ENCODE measurements at regions not wholly inside any gene's neighbourhood (a gene's known extent, or its start where the extent isn't known, plus 50 kb on each side); places are given as distances from the start of the nearest gene placed in this dataset.

- no peak for DNase-seq (ENCODE audit: low spot score)
These were observed 69.6 kb upstream of the GGTA1 start for GRCh38 chr9:121569266-121569648.

DNA sequence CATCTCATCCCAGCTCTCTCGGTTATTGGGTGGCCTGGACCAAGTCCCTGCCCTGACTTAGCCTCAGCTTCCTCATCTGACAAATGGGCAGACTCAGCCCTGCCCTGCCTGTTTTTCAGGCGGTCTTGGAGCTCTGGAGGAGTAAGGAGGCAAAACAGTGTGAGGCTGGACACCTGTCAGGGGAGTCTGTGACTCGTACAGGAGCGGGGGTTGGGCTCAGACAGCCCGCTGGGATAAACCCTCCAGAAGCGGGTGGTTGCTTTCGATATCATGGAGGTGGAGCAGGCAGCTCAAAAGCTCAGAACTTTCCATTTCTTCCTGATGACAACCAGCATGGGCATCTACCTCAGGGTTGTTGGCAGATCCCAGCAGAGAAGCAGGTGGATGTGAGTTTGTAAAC is 72.9 kb upstream of the GGTA1 start:
- DNase-seq (ENCODE audit: low spot score) = no peak

DNA sequence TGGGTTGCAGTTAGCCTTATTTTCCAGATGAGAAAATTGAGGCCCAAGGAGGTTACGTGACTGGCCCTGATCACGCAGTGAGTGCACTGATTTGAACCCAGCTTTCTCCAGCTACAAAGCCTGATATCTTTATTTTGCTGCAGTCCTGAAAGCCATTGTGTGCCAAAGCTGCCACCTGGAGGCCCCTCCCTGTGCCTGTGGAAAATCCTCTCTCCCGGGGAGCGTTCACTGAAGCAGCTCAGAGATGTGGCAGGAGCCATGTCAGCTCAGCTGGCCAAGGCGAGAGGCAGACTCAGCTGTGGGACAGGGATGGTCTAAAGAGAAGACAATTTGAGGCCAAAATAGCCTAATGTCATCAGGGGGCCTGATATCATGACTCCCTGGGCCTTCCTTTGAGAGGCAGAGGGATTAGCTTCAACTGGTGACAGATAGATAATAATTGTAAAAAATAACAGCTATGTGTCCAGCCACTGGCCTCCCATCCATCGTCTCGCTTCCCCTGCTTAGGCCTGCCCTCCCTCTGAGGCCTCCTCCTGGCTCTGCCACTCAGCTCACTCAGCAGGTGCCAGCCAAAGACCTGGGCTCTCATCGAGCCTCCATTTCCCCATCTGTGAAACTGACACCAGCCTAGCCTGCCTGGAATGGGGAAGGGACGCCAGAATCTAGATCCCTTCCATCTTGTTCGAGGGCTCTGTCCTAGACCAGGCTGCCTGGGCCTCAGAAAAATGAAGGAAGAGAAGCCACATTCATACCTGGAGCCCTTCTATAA is 74.3 kb upstream of the GGTA1 start:
- DNase-seq (ENCODE audit: low spot score) = no peak

DNA sequence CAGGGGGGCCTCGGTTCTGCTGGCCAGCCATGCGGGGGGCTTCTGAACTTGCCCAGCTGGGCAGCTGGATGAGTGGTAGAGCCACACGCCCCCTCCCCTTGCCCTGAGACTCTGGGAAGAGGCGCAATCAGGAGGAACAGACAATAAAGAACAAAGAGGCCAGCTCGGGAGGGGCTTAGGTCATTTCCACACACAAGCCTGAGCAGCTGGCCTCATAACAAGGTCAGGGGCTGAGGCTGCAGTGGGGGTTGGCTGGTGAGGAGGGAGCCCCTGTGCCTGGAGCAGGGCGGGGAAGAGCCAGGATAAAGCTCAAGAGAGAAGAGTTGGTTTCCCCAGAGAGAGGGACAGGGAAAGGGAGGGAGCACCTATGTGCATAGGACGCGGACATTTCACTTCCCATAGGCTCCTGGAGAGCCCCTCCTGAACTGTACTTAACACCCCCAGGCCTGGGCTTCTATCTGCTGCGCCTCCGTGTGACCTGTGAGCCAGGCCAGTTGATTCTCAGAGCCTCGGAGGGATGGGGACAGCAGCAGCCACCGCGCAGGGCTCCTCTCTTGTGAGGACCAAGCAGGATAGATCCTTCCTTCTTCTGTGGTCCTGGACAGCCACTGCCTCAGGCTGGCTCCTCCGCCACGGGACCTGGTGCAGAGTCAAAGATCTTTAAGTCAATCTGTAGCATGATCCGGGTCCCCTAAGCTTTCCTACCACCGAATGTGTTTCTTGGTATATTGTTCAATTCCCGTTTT is 75.3 kb upstream of the GGTA1 start:
- no peak for DNase-seq (ENCODE audit: low spot score)

DNA sequence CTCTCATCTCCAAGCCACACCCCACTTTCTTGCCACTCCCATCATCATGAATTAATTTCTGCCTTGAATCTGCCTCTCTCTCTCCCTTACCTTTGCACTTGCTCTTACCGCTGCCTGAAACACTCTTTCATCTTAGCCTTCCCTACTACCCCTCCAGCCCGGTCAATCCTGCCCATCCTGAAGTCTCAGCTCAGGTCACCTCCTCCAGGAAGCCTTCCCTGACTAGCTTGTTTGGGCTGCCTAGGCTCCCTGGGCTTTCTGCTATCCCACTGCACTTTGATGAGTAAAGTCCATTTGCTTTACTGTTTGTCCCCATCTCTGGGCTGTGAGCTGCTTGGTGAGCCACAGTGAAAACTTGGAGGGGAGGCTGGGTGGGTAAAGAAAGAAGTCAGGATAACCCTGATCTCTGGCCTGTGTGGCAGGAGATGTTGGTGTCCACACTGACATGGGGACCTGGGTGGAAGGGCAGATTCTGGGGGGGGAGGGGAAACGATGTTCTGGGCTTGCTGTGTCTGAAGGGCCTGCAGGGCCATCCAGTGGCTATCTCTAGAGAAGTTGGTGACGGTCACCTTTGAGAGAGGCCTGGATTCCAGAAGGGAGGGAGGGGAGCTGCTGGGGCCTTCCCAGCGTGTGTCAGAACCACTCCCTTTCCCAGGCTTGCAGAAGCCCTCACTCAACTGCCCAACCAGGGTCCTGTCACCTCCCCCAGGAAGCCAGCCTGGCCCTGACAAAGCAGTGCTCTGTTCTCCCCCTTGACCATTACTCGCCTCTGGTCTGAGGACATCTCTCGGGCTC is 75.0 kb upstream of the DAB2IP start:
- peak; percentile 43 for DNase-seq (ENCODE audit: low spot score)

DNA sequence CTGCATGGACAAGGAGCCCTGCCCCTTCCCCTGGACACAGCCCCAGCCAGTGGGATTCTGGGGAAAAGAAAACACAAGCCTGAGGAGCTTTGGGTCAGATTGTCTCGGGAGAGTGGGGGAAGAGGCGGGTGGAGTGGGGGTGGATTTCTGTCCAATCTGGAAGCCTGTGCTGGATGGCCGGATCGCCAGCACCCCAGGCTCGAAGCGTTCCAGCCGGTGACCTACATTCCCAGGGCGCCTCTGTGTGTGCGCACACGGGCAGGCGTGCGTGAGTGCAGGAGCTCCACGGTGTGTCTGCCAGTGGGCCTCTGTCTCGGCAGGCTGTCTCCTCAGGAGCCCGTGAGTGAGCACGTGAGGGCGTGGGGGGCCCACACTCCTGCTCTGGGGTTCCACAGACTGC is 74.3 kb upstream of the DAB2IP start:
- DNase-seq (ENCODE audit: low spot score) = no peak

- no peak for DNase-seq (ENCODE audit: low spot score)
These were observed 73.9 kb upstream of the DAB2IP start for GRCh38 chr9:121577572-121577971.

GRCh38 chr9:121581786-121582600 is 69.4 kb upstream of the DAB2IP start:
- no peak for DNase-seq (ENCODE audit: low spot score)

DNA sequence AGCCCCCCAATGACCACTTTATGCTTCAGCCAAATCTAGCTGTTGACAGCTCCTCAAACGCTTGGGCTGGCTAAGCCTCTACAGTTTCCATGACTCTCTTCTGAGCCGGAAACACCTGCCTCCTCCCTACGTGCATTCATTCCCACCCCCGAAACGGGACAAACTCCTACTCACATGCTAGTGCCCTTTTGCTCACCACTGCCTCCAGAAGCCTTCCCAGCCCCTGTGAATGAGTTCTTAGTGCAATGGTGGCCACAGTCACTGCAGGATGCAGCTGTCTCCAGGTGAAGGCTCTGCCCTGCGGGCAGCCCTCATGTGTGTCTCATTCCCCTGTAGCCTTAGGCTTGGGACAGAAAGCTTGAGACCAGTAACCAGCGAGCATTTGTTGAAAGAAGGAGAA is 68.8 kb upstream of the DAB2IP start:
- no peak for DNase-seq (ENCODE audit: low spot score)

- no peak for DNase-seq (ENCODE audit: low spot score)
These were observed 67.0 kb upstream of the DAB2IP start for GRCh38 chr9:121584421-121584820.

DNA sequence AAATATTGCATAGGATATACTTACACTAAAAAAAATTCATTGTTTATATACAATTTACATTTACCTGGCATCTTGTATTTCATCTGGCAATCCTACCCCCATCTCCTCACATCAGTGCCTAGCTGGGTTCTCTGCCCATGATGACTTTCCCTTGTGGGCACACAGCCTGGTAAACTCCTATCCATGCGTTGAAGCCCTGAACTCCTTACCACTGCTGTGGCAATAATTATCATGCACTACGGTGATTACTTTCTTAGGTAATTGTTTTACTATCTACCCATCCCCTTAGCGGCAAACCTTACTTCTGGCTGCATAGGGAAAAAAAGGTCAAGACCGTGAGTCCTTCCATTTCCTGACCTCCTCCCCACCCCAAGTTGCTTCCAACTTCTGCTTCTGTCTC is 63.6 kb upstream of the DAB2IP start:
- no peak for DNase-seq (ENCODE audit: low spot score)

DNA sequence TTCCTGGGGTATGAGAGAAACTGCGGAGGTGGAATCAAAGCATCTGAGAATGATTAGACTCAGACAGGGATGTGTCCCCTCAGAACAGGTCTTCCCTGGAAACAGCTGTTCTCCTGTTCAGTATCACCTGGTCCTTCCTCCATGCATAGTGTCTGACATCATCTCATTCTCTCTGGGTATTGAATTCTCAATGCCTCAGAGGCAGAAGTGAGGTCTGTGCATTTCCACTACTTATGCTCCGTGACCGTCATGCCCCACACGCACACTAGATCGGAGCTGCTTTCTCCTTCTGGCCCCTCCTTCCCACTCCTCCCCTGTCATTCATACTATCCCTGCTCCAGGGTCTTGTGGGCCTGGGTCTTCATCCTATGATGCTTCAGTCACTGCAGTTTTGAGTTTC is 61.4 kb upstream of the DAB2IP start:
- no peak for DNase-seq (ENCODE audit: low spot score)

DNA sequence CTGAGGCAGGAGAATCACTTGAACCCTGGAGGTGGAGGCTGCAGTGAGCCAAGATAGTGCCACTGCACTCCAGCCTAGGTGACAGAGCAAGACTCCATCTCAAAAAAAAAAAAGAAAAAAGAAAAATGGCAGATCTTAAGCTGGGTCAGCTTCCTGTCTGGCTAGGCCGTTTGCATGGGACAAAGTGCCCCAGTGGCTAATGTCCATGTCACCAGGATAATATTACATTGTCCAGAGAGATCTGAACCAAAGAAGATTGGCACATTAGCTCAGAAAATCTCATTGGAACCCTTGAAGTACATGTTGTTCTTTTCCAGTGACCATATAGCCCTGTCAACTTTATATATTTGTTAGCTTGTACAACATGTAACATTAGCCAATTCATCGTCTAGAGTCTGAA is 59.2 kb upstream of the DAB2IP start:
- DNase-seq (ENCODE audit: low spot score) = no peak

GRCh38 chr9:121593066-121593465 is 58.4 kb upstream of the DAB2IP start:
- no peak for DNase-seq (ENCODE audit: low spot score)

DNA sequence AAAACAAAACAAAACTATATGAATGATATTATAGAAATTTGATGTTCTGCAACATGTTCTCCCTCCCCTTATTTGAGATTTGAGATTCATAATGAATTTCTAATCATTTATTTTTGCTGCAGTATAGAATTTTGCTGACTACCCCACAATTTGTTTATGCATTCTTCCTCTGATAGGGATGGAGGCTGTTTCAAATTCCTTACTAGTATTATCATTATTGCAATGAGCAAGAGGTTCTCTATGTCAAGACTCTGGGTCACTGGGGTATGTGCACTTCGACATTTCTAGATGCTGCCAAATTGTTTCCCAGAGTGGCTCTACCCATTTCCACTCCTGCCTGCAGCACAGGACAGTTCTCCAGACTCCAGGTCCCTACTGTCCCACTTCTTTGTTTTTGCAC is 54.9 kb upstream of the DAB2IP start:
- no peak for DNase-seq (ENCODE audit: low spot score)

GRCh38 chr9:121597698-121598166 is 53.7 kb upstream of the DAB2IP start:
- no peak for DNase-seq (ENCODE audit: low spot score)

DNA sequence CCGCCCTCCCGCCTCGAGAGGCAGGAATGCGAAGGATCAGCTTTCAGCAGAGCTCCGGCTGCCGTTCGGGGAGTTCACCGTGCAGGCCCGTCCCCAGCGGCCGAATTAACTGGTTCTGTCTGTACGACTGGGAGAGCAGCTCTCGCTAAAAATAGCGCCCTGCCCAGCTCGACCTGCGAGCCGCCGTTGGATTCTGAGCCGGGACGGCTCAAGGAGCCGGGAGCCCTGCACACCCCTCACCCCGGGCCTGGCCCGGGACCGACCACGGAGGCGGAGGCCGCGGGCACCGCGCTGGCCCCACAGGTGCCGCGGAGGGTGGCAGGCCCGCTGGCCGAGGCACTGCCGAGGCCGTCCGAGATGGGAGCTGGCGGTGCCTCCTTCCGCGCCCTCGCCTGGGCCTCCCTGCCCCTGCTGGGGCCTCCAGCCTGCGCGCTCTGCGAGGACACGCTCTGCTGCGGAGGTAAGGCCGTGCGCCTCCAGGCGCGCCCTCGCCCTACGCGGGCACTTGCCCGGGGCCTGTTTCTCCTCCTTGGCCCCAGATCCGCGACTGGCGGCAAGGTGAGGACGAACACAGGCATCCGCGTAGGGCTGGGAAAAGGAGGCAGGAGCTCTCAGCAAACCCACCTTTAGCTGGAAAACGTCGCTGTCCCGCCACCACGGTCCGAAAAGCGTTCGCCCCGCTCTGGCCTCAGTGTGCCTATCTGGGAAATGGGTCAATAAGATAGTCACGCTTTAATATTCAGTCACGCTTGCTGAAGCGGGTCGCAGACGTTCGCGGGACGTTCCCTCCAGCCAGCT is 53.1 kb upstream of the DAB2IP start:
- no peak for DNase-seq (ENCODE audit: low spot score)

DNA sequence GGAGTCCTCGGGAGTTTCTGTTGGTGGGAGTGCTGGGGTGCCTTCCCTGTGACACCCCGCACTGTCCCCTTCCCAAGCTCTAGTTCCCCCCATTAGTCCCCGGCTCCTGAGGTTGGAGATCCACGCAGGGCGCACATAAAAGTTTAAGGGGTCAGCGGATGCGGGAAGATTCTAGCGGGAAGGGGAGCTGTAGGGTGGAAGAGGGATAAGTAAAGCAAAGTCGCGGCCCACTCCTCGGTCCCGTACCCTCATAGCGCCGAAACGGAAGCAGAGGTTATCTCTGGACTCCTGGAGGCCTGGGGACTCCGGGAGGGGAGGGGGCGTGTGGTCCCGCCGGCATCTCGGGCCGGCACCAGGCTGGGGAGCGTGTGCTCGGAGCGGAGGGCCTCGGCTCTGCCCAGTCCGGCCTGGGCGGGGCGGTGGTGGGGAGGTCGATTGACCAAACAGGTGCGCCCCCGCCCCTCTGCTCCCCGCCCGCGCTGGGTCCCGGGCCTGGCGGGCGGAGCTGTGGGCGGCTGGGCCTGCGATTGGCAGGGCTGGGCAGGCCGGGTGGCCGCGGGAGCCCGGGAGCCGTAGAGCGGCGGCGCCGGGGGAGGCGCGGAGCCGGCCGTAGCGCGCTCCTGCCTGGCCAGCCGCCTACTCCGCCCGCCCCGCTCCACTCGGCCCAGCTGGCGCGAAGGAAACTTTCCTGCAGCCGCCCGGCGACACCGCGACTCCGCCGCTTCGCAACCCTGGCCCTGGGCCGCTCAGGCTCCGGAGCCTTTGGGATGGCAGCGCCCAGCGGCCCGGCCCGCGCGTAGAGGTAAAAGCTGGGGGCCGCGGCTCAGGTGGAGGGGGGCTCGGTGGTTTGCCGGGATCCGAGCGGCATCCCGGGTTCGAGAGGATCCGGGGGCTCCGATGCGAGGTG is 52.2 kb upstream of the DAB2IP start:
- peak; percentile 44 for DNase-seq (ENCODE audit: low spot score)

DNA sequence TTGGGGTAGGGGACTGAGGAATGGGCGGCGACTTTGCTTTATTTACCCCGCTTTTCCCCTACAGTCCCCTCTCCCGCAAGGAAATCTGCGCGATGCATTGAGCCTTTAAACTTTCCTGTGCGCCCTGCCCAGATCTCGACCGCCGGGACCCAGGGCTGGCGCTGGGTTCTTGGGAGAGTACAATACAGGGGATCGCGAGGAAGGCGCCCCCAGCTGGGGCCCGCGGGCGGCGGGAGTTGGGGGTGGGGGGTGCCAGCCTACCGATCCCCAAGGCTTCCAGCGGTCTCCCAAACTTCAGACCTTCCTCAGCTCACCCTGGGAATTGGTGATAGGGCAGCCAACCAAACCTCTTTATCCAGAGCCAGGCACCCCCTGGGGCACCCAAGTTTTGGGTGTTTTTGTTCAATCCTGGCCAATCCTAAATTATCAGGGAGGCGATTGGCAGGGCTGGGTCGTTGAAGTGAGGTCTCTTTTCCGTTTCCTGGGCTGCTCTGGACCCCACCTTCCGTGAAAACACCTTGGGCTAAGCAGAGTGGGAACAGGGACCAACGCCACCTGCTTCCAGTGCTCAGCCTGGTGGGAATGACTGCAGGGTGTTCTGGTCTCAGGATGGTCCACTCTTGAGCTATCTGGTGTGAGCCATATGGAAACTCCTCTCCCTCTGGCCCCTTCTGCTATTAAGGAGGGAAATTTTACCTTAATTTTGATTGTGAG is 51.4 kb upstream of the DAB2IP start:
- DNase-seq (ENCODE audit: low spot score) = no peak
